GM18861 (cell line): ENCODE measurements at regions not wholly inside any gene's neighbourhood (a gene's known extent, or its start where the extent isn't known, plus 50 kb on each side); places are given as distances from the start of the nearest gene placed in this dataset.

Experiments
- ATAC-seq: cut with Tn5 transposase; IDR thresholded peaks from one replicate; pipeline ENCODE4 v1.9.1; 2021; ENCODE audit not compliant: unreplicated experiment

DNA sequence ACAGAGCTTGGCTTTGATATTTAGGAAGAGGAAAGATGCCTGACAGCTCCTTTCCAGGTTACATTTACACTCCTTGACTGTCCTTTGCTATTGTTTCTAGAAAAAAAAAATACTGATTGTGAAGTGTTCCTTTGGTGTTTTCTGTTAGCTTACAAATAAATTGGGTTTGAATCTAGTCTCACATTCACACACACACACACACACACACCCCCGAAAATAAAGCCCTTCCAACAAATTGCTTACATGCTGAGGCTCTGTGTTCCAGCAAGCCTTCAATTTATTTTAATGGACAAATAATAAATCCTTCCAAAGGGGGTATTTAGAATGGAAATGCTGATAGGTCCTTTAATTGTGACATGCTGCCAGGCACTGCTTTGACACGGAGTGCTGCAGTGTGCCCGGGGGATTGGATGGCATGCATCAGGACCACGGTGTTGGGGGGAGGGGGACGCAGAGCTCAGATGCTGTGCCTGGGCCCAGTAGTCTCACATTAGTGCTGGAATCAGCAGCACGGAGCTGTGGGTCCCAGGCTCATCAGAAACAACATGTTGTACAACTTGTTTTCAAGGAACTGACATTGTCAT, 199.9 kb downstream of the CD83 start:
- ATAC-seq, result no peak

DNA sequence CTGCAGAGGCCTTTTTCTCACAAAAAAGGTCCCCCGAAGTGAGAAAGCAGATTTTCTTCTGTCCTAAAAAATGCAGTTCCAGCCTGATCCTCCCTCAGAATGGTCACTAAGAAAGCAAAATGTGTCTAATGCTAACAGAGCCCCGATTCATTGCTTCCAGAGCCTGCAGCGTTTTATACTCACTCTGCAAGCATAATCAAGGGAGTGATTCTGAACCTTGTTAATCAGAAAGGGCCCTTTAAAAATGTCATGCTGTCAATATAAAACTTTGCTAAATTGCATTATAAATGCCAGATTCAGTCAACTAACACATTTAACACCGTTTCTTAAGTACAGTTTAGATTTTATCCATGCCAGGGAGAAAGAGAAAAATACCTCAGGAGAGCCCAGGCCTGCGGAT, 202.8 kb downstream of the CD83 start:
- no peak for ATAC-seq

DNA sequence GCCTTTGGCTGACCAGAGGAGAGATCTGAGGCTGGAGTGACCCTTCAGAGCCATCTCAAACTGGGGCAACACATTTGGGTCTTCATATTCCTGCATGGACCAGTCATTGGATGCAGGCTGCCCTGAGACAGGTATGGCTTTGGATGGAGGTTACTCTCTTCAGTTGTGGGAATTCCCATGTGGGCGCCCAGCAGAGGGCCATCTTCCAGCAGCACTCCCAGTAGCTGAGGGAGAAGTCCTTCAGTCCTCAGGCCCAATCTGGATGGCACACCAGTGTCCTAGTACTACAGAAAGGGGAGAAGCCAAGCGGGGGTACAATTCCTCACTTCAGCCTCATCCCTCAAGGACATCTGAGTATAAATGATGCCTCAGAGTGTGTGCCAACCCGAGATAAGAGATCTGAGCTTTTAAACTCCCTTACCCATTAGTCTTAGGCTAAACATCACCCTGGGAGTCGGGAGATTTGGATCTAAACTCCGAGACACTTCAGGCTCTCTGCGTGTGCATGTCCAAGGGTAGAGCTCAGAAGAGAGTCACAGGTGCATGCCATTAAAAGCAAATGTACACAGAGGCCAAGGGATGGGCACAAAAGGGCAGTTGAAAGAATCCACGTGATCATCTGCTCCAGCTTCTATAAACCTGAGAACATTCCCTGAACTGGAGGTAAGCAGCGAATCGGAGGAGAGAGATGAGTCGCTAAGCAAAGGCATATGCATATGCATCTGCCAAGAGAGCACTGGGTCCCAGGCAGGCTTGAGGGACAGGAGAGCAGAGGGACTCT, 204.6 kb downstream of the CD83 start:
- ATAC-seq, result no peak

DNA sequence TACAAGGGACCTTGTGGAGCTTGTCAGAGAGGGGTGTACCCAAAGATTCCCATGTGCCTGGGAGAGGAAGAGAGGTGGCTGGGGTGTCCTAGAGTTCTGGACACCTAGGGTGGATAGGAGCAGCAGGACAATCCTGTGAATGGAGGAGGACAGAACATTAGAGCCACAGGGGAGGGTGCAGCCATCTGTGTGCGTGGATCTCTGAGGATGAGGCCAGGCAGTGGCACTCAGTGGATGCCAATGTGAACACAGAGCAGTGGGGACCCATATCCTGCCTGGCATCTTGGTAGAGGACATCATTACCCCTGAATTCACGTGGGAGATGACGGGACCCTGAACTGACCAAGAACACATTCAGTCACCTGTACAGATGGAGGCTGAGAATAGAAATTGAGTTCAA, 205.3 kb downstream of the CD83 start:
- ATAC-seq, result no peak

DNA sequence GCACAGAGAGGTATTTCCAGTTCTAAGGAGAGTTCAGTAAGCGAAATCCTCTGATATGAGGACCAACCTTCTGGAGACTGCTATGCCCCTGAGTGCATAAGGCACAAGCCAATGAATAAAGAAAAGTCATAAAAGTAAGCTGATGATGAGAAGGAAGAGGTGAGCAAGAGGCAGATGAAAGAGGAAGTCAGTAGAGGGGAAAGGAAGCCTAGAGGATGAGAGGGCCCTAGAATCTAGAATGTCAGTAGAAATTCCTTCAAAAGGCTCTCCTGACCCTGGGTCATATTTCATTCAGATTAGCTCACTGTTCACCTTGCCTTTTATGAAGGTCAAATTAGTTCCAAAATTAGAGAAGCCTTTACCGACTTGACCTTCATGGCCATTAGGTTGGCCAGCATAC, 209.2 kb downstream of the CD83 start:
- ATAC-seq, result no peak

DNA sequence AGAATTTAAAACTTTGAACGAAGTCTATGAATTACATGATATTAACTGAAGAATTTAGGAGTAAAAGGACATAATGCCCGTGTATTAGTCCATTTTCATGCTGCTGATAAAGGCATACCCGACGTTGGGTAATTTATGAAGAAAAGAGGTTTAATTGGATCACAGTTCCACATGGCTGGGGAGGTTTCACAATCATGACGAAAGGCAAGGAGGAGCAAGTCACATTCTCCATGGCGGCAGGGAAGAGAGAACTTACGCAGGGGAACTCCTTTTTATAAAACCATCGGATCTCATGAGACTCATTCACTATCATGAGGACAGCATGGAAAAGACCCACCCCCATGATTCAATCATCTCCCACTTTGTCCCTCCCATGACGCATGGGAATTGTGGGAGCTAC, 210.6 kb downstream of the CD83 start:
- no peak for ATAC-seq

DNA sequence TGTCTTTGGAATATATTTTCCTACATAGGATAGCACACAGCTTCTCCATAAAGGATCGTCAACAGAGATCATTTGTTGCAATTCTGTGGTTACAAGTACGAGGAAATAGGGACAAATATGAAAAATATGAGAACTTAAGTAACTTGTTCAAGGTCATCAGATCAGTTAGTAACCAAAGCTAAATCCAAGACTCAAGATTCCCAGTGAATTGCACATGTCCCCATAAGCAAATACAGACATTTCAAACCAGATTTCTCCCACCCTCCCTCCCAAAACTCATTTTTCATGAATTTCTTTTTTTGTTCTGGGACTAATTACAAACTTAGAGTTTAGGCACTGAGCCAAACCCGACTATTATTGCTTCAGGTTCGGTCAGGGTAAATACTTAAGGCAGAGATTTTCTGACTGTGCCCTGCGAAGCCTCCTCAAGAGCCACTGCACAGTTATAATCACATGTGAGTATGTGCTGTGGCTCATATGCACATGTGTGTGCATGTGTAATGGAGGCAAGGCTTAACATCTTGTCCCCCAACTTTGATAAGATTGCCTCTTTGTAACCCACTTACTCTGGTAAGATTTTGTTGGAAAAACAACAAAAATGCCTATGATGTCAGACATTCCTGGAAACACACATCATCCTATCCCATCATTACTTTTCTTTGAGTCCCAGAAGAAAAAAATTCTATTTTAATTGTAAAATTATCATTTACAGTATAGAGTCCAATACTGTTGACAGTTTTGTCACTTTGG, 216.2 kb downstream of the CD83 start:
- ATAC-seq, result no peak

DNA sequence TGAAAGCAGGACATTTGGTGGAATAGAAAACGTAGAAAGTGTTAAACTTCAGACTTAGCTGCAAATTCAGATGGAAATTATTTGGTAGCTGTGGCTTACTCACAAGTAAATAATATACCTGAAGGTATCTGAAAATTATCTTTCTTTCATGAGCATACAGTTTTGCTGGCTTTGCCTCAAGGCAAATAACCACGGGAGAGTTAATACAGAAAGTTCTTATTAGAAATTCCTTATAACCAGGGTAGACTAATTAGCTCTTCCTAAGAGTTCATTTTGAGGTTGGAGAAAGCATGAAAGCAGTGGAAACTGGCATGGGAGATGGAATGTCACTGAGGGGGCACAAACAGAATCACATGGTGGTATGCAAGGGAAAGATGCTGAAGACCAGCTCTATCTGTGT, 217.5 kb downstream of the CD83 start:
- ATAC-seq, result no peak

DNA sequence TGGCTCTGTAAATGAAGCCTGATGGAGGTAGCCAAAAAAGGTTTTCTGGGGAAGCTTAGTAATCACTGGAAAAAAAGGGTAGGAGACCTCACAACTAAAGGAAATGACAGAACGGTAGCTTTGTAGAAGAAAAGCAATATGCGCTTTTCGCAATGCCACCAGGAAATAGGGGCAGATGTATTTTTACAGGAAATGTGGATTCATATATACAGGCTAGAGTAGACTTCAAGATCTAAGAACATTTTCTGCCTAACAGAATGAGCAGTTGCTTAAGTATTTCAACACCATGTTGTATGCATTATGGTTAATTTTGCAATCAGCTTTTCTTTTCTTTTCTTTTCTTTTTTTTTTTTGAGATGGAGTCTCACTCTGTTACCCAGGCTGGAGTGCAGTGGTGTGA, 219.6 kb downstream of the CD83 start:
- ATAC-seq, result no peak

DNA sequence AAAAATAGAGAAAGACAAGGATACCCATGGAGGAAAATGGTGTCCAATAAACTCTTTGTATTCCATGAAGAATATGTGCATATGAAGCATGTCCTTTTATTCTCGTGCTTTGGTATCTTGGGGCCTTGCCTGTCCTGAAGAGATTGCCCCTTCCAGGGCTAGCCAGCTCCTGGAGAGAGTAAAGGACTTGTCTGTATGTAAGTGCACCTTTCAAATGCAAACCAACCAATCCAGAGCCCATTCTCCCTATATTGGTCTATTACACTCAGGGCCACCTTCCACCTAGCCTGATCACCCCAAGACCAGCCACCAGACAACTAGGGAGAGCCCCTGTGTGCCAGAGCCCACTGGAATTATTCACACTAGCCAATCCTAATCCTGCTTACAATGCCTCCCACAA, 221.6 kb downstream of the CD83 start:
- ATAC-seq, result no peak

DNA sequence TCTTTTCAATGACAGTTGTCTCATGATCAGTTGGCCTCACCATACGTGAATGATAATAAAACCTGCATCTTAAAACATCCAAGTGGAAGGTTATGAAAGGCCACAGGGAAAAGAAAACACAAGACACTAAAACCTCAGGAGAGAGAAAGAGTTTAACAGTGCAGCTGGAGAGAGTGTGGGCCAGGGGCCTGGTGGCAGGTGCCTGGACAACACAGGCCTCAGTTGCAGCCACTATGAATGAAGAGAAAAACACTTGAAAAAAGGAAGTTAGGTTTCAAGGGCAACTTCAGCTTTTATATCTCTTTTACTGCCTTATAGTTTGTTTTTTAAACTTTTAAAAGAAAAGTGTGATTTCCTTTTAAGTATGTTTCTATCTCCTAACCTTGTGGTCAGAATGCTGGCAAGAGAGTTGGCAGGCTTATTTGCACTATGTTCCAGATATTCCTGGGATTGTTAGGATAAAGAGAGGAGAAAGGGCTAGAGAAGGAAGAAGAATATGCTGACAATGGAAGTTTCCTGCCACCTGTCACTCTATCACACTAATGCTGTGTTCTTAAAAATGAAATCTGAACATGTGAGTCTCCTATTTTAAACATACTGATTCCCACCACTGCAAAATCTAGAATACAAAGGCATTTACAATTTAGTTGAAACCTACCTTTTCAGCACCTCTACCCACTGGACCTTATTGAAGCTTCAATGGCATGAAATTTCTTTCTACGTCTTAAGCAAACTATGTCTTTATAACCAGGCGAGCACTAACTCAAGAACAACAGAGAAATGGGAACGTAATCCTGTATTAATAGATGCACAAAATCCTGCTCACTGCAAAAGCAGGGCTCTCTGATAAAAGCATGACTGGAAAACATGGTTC, 222.4 kb downstream of the CD83 start:
- no peak for ATAC-seq

DNA sequence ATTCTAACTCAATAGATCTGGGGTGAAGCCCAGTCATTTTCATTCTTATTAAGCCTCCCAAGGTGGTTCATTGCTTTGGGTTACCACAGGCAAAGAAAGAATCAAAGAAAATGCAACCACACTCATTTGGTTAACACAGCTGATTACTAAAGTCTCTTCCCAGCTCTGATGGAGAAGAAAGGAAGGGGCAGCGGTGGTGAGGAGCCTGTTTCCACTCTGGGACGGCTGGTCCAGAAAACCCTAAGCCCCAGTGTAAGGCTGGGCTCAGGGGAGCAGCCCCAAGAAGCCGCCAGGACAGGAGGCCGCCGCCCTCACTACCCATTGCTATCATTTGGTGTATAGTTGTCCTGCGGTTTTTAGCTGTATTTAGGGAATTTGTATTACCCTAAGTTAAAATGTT, 226.9 kb downstream of the CD83 start:
- no peak for ATAC-seq

DNA sequence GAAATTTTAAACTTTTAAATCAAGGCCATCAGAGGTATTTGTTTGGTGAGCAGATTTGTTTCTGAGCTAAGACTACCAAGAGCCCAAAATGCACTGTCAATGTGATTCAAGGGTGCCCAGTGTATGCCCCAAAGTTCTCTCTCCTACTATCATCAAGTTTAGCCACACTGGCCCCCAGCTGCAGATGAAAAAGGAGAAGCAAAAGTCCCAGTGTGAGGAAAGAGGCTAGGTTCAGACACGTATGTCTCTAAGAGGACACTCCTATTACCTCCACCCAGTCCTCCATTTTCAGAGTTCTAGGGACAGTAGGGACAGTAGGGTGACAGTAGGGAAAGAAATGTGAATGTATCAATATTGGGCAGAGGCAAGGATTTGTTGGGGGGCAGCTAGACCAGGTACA, 230.8 kb downstream of the CD83 start:
- no peak for ATAC-seq

DNA sequence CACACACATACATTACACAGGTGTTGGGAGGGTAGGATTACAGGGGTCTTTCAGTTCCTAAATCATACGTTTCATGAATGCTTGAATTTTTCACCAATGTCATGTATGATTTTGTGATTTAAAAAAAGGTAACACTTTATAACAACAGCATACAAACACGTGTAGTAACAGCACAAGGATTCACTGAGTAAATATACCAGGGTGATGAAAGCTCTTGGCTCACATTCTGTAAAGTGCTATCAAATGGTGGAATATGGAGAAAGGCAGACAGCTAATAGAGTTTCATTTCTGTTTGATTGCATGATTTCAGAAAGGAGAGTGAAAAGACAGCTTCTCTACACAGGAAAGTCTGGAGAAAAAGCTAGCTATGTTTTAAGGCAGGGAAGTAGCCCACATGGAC, 231.9 kb downstream of the CD83 start:
- ATAC-seq, result no peak

DNA sequence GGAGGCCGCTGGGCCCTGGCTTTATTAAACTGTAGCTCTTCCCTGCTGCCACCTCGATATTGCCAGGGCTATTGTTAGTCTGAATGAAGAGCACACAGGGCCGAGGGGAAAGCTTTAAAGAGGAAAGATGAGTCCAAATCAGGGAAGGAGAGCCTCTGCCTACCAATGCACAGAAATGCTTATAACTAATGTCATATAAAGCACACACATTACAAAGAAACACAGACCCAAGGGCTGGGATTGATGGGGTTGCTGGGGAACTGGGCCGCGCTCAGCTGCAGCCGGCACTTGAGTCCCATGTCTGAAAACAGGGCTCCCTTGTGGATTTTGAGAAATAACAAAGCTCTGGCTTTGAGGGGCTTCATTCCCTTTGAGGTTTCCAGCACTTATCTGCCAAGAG, 232.6 kb downstream of the CD83 start:
- ATAC-seq, result no peak

DNA sequence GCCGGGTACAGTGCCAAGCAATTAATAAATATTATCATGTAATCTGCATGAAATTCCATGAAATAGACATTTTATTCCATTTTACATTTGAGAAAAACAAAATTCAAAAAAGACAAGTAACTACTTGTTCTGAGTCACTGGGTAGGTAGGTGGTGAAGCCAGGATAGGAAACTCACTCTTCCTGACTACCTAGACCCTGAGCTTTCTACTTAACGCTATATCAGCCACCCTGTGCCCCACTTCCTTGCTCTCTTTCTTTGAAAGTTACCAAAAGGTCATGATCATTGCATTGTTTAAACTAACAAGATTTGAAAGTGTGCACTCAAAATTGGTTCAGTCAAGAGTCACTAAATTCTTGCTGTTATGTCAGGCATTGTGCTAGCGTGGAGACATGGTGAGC, 235.7 kb downstream of the CD83 start:
- no peak for ATAC-seq

DNA sequence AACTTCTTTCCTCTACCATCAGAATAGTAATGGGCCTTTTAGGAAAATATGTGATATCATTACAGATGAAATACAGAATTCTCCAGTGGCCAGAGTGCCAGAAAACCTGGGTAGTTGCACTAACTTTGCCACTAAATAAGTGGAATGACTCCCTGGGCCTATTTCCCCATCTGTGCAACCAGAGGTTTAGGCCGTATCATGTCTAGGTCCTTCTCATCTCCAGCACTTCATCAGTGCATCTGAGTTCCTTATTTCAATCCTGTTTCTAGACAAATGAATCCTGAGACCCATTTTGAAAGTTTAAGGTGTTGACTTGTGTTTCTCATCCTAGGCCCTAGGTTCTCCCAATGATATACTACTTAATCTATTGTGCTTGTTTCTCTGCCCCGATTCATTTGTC, 236.2 kb downstream of the CD83 start:
- ATAC-seq, result no peak

DNA sequence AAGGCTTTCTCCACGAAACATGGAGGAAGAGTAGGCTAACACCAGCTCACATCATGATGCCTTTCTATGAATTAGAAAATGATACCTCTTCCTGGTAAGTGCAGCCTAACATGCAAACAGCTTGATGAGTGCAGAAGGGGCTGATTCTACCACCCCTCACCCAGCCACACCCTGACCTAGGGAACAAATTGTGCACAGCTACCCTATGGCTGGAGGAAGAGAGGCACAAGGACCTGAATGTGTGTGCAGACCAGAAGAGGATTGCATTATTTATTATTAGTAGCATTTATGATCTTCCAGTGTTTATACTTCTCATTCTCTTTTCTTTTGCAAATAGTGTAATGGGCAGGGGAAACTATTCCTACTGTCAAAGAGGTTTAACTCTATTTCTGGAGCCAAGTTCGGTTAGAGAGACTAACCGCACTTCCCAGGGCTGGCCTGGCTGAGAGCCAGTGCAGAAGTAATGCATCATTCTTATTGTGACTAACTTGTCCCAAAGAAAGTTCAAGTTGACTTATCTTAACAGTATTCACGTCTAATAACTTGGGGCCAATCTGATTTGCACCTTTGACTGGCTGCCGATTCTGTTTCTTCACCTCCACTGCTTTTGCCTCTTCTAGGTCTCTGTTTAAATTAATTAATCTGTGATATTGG, 237.5 kb downstream of the CD83 start:
- no peak for ATAC-seq

DNA sequence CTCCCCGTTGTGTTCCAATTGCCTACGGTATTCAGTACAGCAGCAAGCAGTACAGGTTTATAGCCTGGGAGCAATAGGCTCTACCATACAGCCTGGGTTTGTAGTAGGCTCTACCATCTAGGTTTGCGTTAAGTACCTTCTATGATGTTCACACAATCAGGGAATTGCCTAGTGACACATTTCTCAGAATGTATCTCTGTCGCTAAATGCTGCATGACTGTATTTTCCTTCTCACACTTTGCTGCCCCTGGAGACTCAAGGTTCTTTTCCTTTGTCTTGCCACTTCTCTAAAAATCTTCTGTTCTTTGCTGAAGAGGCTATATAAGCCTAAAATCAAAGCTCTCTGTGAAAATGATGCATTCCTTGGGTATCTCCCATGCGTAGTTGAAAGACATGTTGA, 241.9 kb downstream of the CD83 start:
- ATAC-seq, result no peak

DNA sequence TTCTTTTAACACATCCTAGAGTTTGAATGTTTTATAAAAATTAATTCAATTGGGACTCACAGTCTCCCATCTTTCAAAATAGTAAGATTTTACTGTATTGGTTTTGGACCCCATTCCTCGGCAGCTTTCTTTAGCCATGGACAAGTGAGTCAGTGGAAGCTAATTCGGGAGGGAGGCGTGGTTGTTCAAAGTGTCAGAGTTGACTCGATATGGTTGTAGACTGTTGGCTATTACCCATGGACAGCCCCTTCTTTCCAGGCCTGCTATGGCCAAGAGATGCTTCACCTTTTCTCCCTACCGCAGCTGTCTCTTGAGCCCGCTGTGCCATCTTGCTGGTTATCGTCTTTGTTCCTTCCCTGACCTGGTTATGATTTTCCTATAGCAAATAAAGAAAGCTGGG, 243.0 kb downstream of the CD83 start:
- no peak for ATAC-seq

DNA sequence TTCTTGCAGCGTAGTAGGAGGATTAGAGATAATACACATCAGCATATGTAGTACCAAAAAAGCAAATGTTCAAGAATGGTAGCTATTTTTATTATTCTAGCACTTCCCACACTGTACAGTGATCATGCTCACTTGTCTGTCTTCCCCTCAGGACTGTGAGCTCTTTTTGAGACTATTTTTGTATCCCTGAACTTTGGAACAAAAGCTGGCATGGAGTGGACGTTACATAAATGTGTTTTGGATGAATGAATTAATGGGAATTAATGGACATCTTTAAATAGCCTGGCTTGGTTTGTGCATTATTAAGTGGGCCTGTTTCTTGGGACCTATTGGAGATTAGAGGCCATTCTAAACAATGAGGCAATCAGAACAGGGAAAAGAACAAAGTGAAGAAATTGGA, 243.7 kb downstream of the CD83 start:
- no peak for ATAC-seq
